BE2C (cell line): ENCODE measurements at regions not wholly inside any gene's neighbourhood (a gene's known extent, or its start where the extent isn't known, plus 50 kb on each side); places are given as distances from the start of the nearest gene placed in this dataset.
A peak's percentile ranks its signal among the peaks of the same experiment; 100 is the strongest.
"Not testable (repeated sequence)": the region's sequence is repeated elsewhere in the genome, so short reads cannot be mapped to it uniquely, and the experiment has no call there.

Source experiments
- DNase-seq: peaks from one replicate; pipeline ENCODE4 v3.0.0-alpha.2; 2020
- H3K27me3 ChIP-seq: fragments of 250-450 bp; sonication (Bioruptor Pico); 2 replicates; pipeline ENCODE4 v1.5.1; 2020; ENCODE audit warnings: mild to moderate bottlenecking
- H3K36me3 ChIP-seq: fragments of 250-450 bp; sonication (Bioruptor Pico); 2 replicates; pipeline ENCODE4 v1.5.1; 2020; ENCODE audit warnings: mild to moderate bottlenecking
- H3K4me1 ChIP-seq: fragments of 250-450 bp; sonication (Bioruptor Pico); 2 replicates; pipeline ENCODE4 v1.5.1; 2020
- H3K4me3 ChIP-seq: 2 replicates; pipeline ENCODE4 v1.5.1; 2011; ENCODE audit warnings: low read depth, low read length
- H3K9me3 ChIP-seq: fragments of 250-450 bp; sonication (Bioruptor Pico); 2 replicates; pipeline ENCODE4 v1.5.1; 2020

DNA sequence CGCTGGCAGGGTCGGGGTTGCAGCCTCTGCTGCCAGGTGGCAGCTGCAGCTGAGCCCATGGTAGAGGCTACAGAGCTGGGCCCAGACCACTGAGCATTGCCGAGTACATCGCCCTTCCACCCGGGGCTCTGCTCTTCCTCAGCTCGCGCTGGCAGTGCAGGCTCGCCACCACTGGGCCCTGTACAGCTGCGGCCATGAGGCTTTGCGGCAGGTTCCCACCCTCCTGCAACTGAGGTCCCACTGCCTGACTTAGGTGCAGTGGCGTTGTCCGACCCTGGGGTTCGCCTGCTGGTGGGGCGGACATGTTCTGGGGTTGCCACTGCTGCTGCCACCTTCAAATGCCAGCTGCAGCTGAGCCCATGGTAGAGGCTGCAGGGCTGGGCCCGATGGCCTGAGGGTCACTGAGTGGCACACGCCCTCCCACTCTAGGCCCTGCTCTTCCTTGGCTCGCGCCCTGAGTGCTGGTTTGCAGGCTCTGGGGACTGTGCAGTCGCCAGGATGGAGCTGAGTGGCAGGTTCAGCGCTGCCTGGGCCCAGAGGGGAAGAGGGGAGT is 359.8 kb downstream of the FOXD4L6 start:
- not testable (repeated sequence) for H3K9me3 ChIP-seq, H3K4me3 ChIP-seq, H3K36me3 ChIP-seq, DNase-seq, H3K27me3 ChIP-seq, H3K4me1 ChIP-seq

DNA sequence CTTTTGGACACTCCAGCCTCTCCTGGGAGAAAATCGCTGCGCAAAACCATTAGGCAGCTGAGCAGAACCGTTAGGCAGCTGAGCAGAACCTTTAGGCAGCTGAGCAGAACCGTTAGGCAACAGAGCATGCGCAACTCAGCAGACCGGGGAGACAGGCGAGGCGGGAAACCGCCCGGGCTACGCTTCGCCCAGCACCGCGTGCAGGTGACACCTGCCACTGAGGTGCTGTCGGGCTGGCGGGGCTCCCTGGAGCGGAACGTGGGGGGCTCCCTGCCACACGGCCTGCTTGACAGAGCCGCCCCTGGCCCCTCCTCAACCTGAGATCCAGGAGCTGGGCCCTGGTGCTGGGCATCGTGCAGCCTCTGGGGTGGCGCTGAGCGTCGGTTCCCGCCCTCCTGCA is 360.3 kb downstream of the FOXD4L6 start:
- H3K9me3 ChIP-seq, H3K4me1 ChIP-seq, H3K36me3 ChIP-seq, H3K27me3 ChIP-seq, H3K4me3 ChIP-seq: not testable (repeated sequence)
- peak; percentile 2 for DNase-seq

- H3K36me3 ChIP-seq, H3K4me3 ChIP-seq, H3K4me1 ChIP-seq, H3K27me3 ChIP-seq, H3K9me3 ChIP-seq, DNase-seq: not testable (repeated sequence)
These were observed 373.5 kb downstream of the FOXD4L6 start for GRCh38 chr9:40754957-40755356.

DNA sequence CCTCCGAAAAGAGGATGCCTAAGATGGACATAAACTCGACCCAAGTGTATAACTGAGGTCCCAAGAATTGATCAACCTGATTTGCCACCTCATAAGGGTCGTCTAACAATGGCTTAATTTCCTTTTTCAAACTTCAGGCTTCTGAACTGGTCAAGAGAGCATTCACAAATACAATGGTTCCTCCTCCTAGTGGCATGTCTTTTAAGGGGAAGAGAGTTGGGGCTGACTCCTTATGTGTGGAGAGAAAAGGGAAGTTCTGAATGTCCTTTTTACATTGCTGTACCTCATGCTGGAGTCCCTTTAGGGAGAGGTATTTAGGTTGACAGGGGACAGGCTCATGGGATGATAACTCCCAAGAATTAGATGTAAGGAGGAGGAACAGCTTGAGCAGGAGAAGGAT is 375.2 kb downstream of the FOXD4L6 start:
- H3K9me3 ChIP-seq, H3K27me3 ChIP-seq: not testable (repeated sequence)

GRCh38 chr9:40746921-40747485 is 381.5 kb downstream of the FOXD4L6 start:
- H3K4me3 ChIP-seq, H3K9me3 ChIP-seq, H3K36me3 ChIP-seq, H3K4me1 ChIP-seq, H3K27me3 ChIP-seq, DNase-seq: not testable (repeated sequence)

More for the DNA sequence above, 375.2 kb downstream of the FOXD4L6 start:
- not testable (repeated sequence) for H3K4me3 ChIP-seq, H3K36me3 ChIP-seq, DNase-seq, H3K4me1 ChIP-seq
